RWPE2 (cell line): ENCODE measurements at regions not wholly inside any gene's neighbourhood (a gene's known extent, or its start where the extent isn't known, plus 50 kb on each side); places are given as distances from the start of the nearest gene placed in this dataset.
A peak's percentile ranks its signal among the peaks of the same experiment; 100 is the strongest.
"Not testable (repeated sequence)": the region's sequence is repeated elsewhere in the genome, so short reads cannot be mapped to it uniquely, and the experiment has no call there.

ENCODE experiments used
- ATAC-seq: fragments of 200-7000 bp; cut with Tn5 transposase; 3 replicates; pipeline ENCODE4 v1.9.1; 2021; ENCODE audit warnings: low read depth
- DNase-seq: peaks from one replicate; pipeline ENCODE4 v3.0.0-alpha.2; 2020; ENCODE audit warnings: low spot score
- H3K27ac ChIP-seq: fragments of 450-650 bp; 2 replicates; pipeline ENCODE4 v1.5.1; 2017; ENCODE audit warnings: mild to moderate bottlenecking; ENCODE audit not compliant: poor library complexity, severe bottlenecking
- H3K27me3 ChIP-seq: fragments of 250-450 bp; sonication (Bioruptor Pico); 2 replicates; pipeline ENCODE4 v1.5.1; 2021; ENCODE audit warnings: mild to moderate bottlenecking, moderate library complexity; ENCODE audit not compliant: insufficient read depth, poor library complexity, severe bottlenecking
- H3K36me3 ChIP-seq: fragments of 250-450 bp; sonication (Bioruptor Pico); 2 replicates; pipeline ENCODE4 v1.5.1; 2020; ENCODE audit warnings: low read depth, mild to moderate bottlenecking, moderate library complexity
- H3K4me1 ChIP-seq: fragments of 250-450 bp; sonication (Bioruptor Pico); 2 replicates; pipeline ENCODE4 v1.5.1; 2021; ENCODE audit warnings: mild to moderate bottlenecking, moderate library complexity; ENCODE audit not compliant: insufficient read depth, poor library complexity, severe bottlenecking
- H3K4me3 ChIP-seq: fragments of 250-450 bp; sonication (Bioruptor Pico); 2 replicates; pipeline ENCODE4 v1.5.1; 2021; ENCODE audit warnings: mild to moderate bottlenecking, moderate library complexity; ENCODE audit not compliant: severe bottlenecking
- H3K9me3 ChIP-seq: fragments of 250-450 bp; sonication (Bioruptor Pico); 2 replicates; pipeline ENCODE4 v1.5.1; 2021; ENCODE audit warnings: mild to moderate bottlenecking, moderate library complexity; ENCODE audit not compliant: severe bottlenecking
- CTCF ChIP-seq: fragments of 450-650 bp; IDR thresholded peaks from one replicate; pipeline ENCODE4 v1.5.1; 2017; ENCODE audit warnings: mild to moderate bottlenecking, moderate library complexity; ENCODE audit not compliant: poor library complexity, severe bottlenecking

- Histone ChIP-seq H3K4me1 (peaks cover 4% of the 10 kb centered on the region), H3K4me3 (no peak overlapping the region), H3K27ac (no peak overlapping the region), H3K27me3 (no peaks in the 10 kb centered on the region), H3K36me3 (no peaks in the 10 kb centered on the region), H3K9me3 (no peaks in the 10 kb centered on the region)
- no peak for DNase-seq
- no peak for TF ChIP-seq CTCF
- no peak for ATAC-seq
Measured at GRCh38 chr10:3636356-3637181, 148.4 kb downstream of the KLF6 start.

DNA sequence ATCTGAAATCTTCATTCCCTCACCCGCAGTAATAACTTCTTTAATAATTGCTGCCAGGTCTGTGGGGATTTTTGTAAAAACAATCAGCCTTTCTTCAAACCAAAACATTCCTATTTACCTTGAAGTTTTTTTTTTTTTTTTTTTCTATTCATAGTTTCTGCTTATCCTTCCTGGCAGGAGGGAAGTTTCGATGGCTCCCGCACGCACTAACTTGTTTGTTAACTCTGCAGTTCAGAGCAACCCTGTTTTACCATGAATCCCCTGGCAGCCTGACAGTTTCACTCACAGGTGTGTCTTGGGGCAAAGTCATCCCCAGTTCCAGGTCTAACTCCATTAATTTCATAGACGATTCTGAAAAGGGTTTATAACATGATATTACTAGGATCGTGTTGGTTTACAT, 149.3 kb downstream of the KLF6 start:
- no peaks in the 10 kb centered on the region for H3K36me3 ChIP-seq
- no peak overlapping the region for H3K27ac ChIP-seq
- no peaks in the 10 kb centered on the region for H3K27me3 ChIP-seq
- ATAC-seq: no peak
- no peak for TF ChIP-seq CTCF
- H3K4me3 ChIP-seq: no peak overlapping the region
- peaks cover 4% of the 10 kb centered on the region for H3K4me1 ChIP-seq
- no peak for DNase-seq
- no peaks in the 10 kb centered on the region for H3K9me3 ChIP-seq

DNA sequence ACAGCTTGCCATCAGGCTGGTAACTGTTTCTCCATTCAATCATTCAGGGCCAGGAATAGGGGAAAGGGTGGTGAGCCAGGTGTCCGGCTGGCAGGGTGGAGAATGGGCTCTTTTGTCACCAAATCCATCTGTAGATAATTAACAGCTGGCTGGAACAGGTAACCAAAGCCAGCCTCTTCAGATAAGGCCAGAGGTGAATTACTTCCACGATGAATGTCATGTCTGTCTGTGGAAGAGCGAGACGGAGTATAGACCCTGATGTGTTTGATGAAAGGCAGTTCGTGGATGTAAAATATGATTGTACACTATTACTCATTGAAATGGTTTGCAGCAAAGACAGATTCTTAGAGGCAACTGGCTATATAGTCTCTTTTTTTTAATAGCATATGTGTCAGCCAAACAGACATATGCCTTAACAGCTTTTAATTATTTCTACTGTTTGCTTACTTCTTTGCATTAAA, 149.8 kb downstream of the KLF6 start:
- no peak for TF ChIP-seq CTCF
- Histone ChIP-seq H3K27me3 (no peaks in the 10 kb centered on the region), H3K36me3 (no peaks in the 10 kb centered on the region), H3K27ac (no peak overlapping the region), H3K4me1 (peaks cover 4% of the 10 kb centered on the region), H3K4me3 (no peak overlapping the region), H3K9me3 (no peaks in the 10 kb centered on the region)
- ATAC-seq (no peak), DNase-seq (no peak)

GRCh38 chr10:3634646-3635045, 150.4 kb downstream of the KLF6 start:
- not testable (repeated sequence) for H3K27me3 ChIP-seq, H3K9me3 ChIP-seq, H3K27ac ChIP-seq, H3K36me3 ChIP-seq, ATAC-seq, DNase-seq, H3K4me3 ChIP-seq, H3K4me1 ChIP-seq

- no peak overlapping the region for H3K27ac ChIP-seq
- H3K9me3 ChIP-seq: no peaks in the 10 kb centered on the region
- TF ChIP-seq CTCF: no peak
- no peak for DNase-seq
- peaks cover 4% of the 10 kb centered on the region for H3K4me1 ChIP-seq
- H3K4me3 ChIP-seq: no peak overlapping the region
- H3K36me3 ChIP-seq: no peaks in the 10 kb centered on the region
- ATAC-seq: peak; percentile 38; the same call in 1 of the 3 replicates
- no peaks in the 10 kb centered on the region for H3K27me3 ChIP-seq
Measured at GRCh38 chr10:3631701-3632330, 153.2 kb downstream of the KLF6 start.
